RWPE1 (cell line): ENCODE measurements at regions not wholly inside any gene's neighbourhood (a gene's known extent, or its start where the extent isn't known, plus 50 kb on each side); places are given as distances from the start of the nearest gene placed in this dataset.

Source experiments
- CTCF ChIA-PET: fragments of 350-600 bp; sonication (Branson Sonifier 250); formaldehyde crosslinking; extraction: SDS; loops from one replicate; lab custom pipeline; 2021; lab: Yijun Ruan, JAX
- POLR2A ChIA-PET: fragments of 400-600 bp; formaldehyde crosslinking; extraction: SDS; loops from one replicate; lab custom pipeline; 2020; ENCODE audit warnings: antibody characterized with exemption; ENCODE audit not compliant: low non-redundant PET; lab: Yijun Ruan, JAX
- DNase-seq: peaks from one replicate; pipeline ENCODE4 v3.0.0; 2012; ENCODE audit warnings: low spot score
- H3K27ac ChIP-seq: fragments of 450-650 bp; 2 replicates; pipeline ENCODE4 v1.5.1; 2017
- CTCF ChIP-seq: fragments of 450-650 bp; conservative IDR thresholded peaks from 2 replicates; pipeline ENCODE4 v1.5.1; 2017; ENCODE audit warnings: low read depth, mild to moderate bottlenecking

- no peak for TF ChIP-seq CTCF
- ChIA-PET POLR2A (no interaction called here), CTCF (no interaction called here)
- no peak for DNase-seq
- no peak overlapping the region for H3K27ac ChIP-seq
These were observed 388.3 kb downstream of the ANXA1 start for GRCh38 chr9:73539881-73540390.

- no peak overlapping the region for H3K27ac ChIP-seq
- ChIA-PET POLR2A (no interaction called here), CTCF (interaction anchor here (0.6 kb wide), 1 partner anchor 189 kb away, joined by 5 read pairs; no protein-coding TSS in a partner anchor)
- no peak for TF ChIP-seq CTCF
- DNase-seq, result no peak
These were observed 390.3 kb downstream of the ANXA1 start for GRCh38 chr9:73541923-73542322.

GRCh38 chr9:73543727-73544126, 392.1 kb downstream of the ANXA1 start:
- ChIA-PET CTCF (no interaction called here), POLR2A (no interaction called here)
- DNase-seq, result no peak
- TF ChIP-seq CTCF, result no peak
- no peak overlapping the region for H3K27ac ChIP-seq

- ChIA-PET POLR2A (no interaction called here), CTCF (interaction anchor here (0.5 kb wide), 1 partner anchor 449 kb away, joined by 3 read pairs; no protein-coding TSS in a partner anchor)
- no peak for TF ChIP-seq CTCF
- DNase-seq, result no peak
- no peak overlapping the region for H3K27ac ChIP-seq
These were observed 396.5 kb downstream of the ANXA1 start for GRCh38 chr9:73548201-73548600.

GRCh38 chr9:73549991-73550390, 398.3 kb downstream of the ANXA1 start:
- DNase-seq, result no peak
- TF ChIP-seq CTCF, result no peak
- CTCF ChIA-PET, result no interaction called here
- POLR2A ChIA-PET, result no interaction called here
- no peak overlapping the region for H3K27ac ChIP-seq

- DNase-seq, result no peak
- H3K27ac ChIP-seq, result no peak overlapping the region
- TF ChIP-seq CTCF, result no peak
- POLR2A ChIA-PET, result no interaction called here
- CTCF ChIA-PET, result no interaction called here
These were observed 401.6 kb downstream of the ANXA1 start for GRCh38 chr9:73553295-73553694.
